HG03280 (cell line): ENCODE measurements at regions not wholly inside any gene's neighbourhood (a gene's known extent, or its start where the extent isn't known, plus 50 kb on each side); places are given as distances from the start of the nearest gene placed in this dataset.
"Not testable (repeated sequence)": the region's sequence is repeated elsewhere in the genome, so short reads cannot be mapped to it uniquely, and the experiment has no call there.

Source experiments
- ATAC-seq: cut with Tn5 transposase; IDR thresholded peaks from one replicate; pipeline ENCODE4 v1.9.1; 2021; ENCODE audit warnings: mild to moderate bottlenecking, moderate library complexity; ENCODE audit not compliant: unreplicated experiment

GRCh38 chr16:59385959-59386358, 651.8 kb upstream of the GOT2 start:
- no peak for ATAC-seq

DNA sequence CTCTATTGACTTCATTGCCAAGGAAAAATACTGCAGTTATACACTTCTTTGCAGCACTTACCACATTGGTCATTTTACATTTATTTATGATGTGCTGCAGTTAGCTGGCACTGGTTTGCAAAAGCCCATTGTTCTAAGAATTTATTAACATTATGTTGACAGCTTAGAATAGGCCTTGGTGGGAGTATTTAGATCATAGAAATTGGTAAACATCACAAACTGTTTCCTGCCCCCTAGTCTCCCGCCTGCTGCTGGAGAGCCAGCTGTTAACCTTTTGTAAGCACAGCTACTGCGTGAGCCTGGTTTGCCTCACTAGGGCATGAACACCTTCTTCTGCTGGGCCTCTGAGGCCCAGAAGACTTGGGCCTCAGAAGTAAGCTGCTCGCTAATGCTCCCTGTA, 651.4 kb upstream of the GOT2 start:
- ATAC-seq = no peak

DNA sequence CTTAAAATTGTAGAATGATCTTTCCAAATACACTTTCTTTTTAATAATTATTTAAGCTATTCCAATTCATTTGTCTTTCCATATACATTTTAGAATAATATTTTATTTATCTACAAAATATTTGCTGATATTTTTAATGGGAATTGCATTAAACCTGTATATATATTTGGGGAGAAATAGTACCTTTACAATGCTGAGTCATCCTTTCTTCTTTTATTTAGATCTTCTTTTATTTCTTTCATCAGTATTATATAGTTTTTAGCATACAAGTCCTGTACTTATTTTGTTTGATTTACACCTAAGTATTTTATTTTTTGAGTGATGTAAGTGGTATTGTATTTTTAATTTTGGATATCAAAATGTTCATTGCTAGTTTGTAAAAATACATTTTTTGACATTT, 639.5 kb upstream of the GOT2 start:
- ATAC-seq = no peak

DNA sequence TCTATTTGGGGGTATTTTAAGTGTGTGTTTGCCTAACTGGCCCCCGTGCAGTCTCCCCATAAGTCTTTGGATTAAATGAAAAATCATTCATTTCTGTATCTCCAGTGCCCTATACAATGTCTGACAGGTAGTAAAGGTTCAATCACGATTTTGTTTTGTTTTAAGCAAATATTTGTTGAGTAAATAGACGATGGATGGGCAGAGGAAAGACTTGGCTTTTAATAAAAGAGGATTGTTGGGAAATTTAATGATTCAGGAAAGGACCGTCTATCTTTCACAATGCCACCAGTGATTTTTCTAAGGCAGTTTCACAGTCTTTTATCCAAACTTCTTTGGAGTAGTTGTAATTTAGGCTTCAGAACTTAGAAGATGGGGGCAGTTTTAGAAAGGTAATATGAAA, 636.6 kb upstream of the GOT2 start:
- no peak for ATAC-seq

GRCh38 chr16:59369523-59369922, 635.4 kb upstream of the GOT2 start:
- no peak for ATAC-seq

- no peak for ATAC-seq
These were observed 634.5 kb upstream of the GOT2 start for GRCh38 chr16:59368586-59368985.

GRCh38 chr16:59356709-59357108, 622.6 kb upstream of the GOT2 start:
- ATAC-seq = no peak

- ATAC-seq = no peak
These were observed 622.0 kb upstream of the GOT2 start for GRCh38 chr16:59356144-59356543.

DNA sequence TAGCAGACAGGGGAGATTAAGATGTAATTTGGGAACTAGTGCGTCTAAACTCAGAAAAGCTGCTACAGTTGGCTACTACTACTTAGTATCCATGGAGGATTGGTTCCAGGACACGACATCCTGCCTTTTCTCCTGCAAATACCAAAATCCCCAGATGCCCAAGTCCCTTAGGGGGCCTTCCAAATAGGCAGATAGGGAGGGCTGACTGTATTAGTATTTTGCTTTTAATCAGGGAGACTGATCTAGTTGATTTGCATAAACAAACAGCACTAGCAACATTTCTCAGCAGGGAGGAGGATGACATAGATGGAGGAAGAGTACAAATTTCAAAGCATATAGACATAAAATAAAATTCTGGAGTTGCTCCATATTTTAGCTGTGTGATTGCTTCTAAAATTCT, 621.6 kb upstream of the GOT2 start:
- ATAC-seq = no peak

GRCh38 chr16:59351305-59351903, 617.3 kb upstream of the GOT2 start:
- no peak for ATAC-seq

DNA sequence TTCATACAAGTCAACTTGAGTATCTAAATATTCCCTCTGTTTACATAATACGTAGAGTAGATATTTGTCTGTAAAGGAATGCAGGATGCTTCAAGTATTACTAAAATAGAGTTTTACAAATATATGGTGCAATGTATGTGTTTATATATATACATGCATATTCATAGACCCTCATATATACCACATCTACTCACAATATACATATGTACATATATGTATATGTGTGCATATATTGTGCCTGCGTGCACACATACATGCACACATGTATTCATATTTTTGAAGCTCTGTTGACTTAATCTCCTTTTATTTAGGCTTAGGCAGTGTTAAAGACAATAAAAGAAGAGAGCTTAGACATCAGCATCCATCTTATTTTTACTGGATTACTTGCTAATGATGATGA, 616.6 kb upstream of the GOT2 start:
- no peak for ATAC-seq

GRCh38 chr16:59342669-59343068, 608.6 kb upstream of the GOT2 start:
- no peak for ATAC-seq

GRCh38 chr16:59341368-59341767, 607.3 kb upstream of the GOT2 start:
- no peak for ATAC-seq

DNA sequence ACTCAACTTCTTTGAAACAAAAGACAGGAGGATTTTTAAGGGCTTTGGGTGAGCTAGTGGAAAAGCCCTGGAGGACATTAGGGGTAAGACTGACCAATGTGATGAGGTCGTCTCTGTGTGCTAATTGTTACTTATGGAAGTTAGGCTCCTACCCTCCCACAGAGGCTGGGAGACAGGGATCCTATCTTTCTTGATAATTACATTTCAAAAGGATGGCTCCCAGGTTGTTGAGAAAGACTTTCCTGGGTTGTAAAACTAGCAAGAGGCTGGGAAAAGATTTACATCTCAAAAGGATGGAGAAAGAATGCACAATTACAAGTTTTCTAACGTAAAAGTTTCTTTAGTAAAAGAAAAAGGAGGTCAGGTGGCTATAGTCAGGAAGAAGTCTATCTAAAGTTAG, 605.8 kb upstream of the GOT2 start:
- no peak for ATAC-seq

DNA sequence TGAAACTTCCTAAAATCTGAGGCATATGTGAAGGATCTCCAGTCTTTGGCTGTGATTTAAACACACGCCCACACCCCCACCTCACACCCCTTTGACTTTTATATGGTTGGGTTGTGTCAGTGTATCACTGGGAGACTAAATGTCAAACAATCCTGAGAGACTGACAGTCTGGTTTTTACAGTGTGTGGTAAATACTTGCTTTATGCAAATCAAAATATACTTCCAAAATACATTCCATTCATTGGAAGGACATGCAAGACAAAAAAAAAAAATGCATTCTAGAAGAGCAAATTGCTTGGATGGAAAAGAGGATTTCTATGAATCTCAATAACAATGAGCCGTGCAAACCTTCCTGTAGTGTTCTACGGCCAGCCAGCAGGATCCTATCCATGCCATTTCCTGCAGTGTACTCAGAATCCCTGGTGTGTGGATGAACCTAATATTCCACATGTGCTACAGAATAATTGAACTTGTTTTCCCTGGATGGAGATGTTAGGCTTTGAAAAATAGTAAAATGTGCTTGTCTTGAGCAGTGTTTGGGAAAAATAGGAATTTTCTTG, 602.1 kb upstream of the GOT2 start:
- ATAC-seq = no peak

GRCh38 chr16:59331708-59332107, 597.6 kb upstream of the GOT2 start:
- ATAC-seq = not testable (repeated sequence)

- no peak for ATAC-seq
These were observed 596.0 kb upstream of the GOT2 start for GRCh38 chr16:59330019-59330670.

GRCh38 chr16:59328961-59329360, 594.8 kb upstream of the GOT2 start:
- no peak for ATAC-seq

- ATAC-seq = no peak
These were observed 593.8 kb upstream of the GOT2 start for GRCh38 chr16:59327894-59328293.

DNA sequence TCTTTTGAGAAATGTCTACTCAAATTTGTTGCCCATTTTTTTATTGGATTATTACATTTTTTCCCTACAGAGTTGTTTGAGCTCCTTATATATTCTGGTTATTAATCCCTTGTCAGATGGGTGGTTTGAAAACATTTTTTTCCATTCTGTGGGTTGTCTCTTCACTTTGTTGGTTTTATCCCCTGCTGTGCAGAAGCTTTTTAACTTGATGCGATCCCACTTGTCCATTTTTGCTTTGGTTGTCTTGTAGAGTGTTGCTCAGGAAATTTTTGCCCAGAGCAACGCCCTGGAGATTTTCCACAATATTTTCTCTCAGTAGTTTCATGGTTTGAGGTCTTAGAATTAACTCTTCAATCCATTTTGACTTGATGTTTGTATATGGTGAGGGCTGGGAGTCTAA, 592.8 kb upstream of the GOT2 start:
- no peak for ATAC-seq

GRCh38 chr16:59324462-59324861, 590.3 kb upstream of the GOT2 start:
- ATAC-seq = no peak

GRCh38 chr16:59320657-59321056, 586.5 kb upstream of the GOT2 start:
- ATAC-seq = no peak

GRCh38 chr16:59319871-59320270, 585.8 kb upstream of the GOT2 start:
- ATAC-seq = no peak
